ENCODE measurements at regions not wholly inside any gene's neighbourhood (a gene's known extent, or its start where the extent isn't known, plus 50 kb on each side); places are given as distances from the start of the nearest gene placed in this dataset.

DNA sequence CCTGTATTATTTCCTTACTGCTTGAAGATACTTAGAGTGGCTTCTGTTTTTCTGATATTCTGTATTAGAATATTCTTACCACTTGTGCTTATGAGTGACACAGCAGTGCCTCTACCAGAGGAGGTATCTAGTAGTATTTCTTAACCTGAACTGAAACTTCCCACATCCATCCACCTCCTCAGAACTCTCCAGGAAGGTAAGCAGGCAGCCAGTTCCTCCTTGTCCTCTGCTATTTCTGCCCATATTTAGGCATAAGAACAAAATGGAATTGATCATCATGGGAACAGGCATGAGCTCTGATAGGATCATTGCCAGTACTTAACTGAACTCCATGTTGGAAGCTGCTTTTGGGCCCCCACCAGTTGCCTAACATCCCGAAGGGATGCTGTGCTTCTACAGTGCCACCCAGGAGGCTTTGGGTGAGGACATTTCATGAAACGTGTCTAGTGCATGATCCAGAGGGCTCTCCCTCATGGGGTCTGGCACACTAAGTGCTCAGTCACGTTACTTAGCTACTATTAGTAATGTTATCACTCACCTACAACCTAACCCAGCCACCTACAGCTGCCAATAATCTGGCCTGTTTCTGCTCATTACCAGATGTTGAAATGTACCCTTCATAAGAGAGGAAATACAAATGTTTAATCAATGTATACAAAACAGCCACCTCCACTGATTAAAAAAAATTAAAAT, 520.7 kb downstream of the EIPR1 start:
- TF ChIP-seq, protein P1, sequence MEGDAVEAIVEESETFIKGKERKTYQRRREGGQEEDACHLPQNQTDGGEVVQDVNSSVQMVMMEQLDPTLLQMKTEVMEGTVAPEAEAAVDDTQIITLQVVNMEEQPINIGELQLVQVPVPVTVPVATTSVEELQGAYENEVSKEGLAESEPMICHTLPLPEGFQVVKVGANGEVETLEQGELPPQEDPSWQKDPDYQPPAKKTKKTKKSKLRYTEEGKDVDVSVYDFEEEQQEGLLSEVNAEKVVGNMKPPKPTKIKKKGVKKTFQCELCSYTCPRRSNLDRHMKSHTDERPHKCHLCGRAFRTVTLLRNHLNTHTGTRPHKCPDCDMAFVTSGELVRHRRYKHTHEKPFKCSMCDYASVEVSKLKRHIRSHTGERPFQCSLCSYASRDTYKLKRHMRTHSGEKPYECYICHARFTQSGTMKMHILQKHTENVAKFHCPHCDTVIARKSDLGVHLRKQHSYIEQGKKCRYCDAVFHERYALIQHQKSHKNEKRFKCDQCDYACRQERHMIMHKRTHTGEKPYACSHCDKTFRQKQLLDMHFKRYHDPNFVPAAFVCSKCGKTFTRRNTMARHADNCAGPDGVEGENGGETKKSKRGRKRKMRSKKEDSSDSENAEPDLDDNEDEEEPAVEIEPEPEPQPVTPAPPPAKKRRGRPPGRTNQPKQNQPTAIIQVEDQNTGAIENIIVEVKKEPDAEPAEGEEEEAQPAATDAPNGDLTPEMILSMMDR (IDR thresholded peaks at IDR 0.05) = no peak
- TF ChIP-seq EP300 (IDR thresholded peaks at IDR 0.05; ENCODE audit: borderline replicate concordance in 1 of 2, low read depth in 1 of 2, low read length in 1 of 2) = no peak
- no peak for TF ChIP-seq POLR2AphosphoS5 (IDR thresholded peaks at IDR 0.05; ENCODE audit: low read depth, low read length)
- TF ChIP-seq, protein P2, sequence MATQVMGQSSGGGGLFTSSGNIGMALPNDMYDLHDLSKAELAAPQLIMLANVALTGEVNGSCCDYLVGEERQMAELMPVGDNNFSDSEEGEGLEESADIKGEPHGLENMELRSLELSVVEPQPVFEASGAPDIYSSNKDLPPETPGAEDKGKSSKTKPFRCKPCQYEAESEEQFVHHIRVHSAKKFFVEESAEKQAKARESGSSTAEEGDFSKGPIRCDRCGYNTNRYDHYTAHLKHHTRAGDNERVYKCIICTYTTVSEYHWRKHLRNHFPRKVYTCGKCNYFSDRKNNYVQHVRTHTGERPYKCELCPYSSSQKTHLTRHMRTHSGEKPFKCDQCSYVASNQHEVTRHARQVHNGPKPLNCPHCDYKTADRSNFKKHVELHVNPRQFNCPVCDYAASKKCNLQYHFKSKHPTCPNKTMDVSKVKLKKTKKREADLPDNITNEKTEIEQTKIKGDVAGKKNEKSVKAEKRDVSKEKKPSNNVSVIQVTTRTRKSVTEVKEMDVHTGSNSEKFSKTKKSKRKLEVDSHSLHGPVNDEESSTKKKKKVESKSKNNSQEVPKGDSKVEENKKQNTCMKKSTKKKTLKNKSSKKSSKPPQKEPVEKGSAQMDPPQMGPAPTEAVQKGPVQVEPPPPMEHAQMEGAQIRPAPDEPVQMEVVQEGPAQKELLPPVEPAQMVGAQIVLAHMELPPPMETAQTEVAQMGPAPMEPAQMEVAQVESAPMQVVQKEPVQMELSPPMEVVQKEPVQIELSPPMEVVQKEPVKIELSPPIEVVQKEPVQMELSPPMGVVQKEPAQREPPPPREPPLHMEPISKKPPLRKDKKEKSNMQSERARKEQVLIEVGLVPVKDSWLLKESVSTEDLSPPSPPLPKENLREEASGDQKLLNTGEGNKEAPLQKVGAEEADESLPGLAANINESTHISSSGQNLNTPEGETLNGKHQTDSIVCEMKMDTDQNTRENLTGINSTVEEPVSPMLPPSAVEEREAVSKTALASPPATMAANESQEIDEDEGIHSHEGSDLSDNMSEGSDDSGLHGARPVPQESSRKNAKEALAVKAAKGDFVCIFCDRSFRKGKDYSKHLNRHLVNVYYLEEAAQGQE (IDR thresholded peaks at IDR 0.05; ENCODE audit: low read depth, low read length) = no peak
- no peak for TF ChIP-seq RAD21 (IDR thresholded peaks at IDR 0.05; ENCODE audit: low read length)
- TF ChIP-seq RFX5 (IDR thresholded peaks at IDR 0.05; ENCODE audit: low read length) = no peak
- no peak for TF ChIP-seq NFIC (IDR thresholded peaks at IDR 0.05; ENCODE audit: borderline replicate concordance)
- TF ChIP-seq, protein P3, sequence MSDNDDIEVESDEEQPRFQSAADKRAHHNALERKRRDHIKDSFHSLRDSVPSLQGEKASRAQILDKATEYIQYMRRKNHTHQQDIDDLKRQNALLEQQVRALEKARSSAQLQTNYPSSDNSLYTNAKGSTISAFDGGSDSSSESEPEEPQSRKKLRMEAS (IDR thresholded peaks at IDR 0.05; ENCODE audit: low read depth) = no peak
- TF ChIP-seq MXI1 (IDR thresholded peaks at IDR 0.05; ENCODE audit: low read depth, low read length) = no peak
- TF ChIP-seq NRF1 (IDR thresholded peaks at IDR 0.05; ENCODE audit: low read depth, low read length) = no peak
